IMR-90 (cell line): ENCODE measurements at regions not wholly inside any gene's neighbourhood (a gene's known extent, or its start where the extent isn't known, plus 50 kb on each side); places are given as distances from the start of the nearest gene placed in this dataset.
A peak's percentile ranks its signal among the peaks of the same experiment; 100 is the strongest.

Experiments used
- ATAC-seq: fragments of 200-7000 bp; cut with Tn5 transposase; 2 replicates; pipeline ENCODE4 v1.9.1; 2020; ENCODE audit warnings: low read depth, mild to moderate bottlenecking, moderate library complexity
- BruUV-seq: library from RNA; stranded (reverse); fragments of 400-500 nt; replicated peaks from 2 replicates; lab custom pipeline; 2021; lab: Mats Ljungman, UMichigan
- CTCF ChIA-PET: fragments of 300-600 bp; formaldehyde crosslinking; extraction: SDS; loops from one replicate; lab custom pipeline; 2021; ENCODE audit warnings: antibody characterized with exemption; lab: Yijun Ruan, JAX
- POLR2A ChIA-PET: fragments of 300-600 bp; sonication (Branson Sonifier 250); formaldehyde crosslinking; loops from one replicate; lab custom pipeline; 2022; ENCODE audit warnings: antibody characterized with exemption; ENCODE audit not compliant: unreplicated experiment; lab: Charles Lee
- DNase-seq: peaks from one replicate; pipeline ENCODE4 v3.0.0; 2013
- H2AFZ ChIP-seq: replicated peaks from 2 replicates; pipeline ENCODE3; 2013; ENCODE audit warnings: low read length, mild to moderate bottlenecking; ENCODE audit not compliant: poor library complexity
- H2AK5ac ChIP-seq: 2 replicates; pipeline ENCODE4 v1.6.1; 2013; ENCODE audit warnings: low read depth, low read length, inconsistent platforms
- H2AK9ac ChIP-seq: replicated peaks from 2 replicates; pipeline ENCODE3; 2013; ENCODE audit warnings: mild to moderate bottlenecking, low read depth, low read length, moderate library complexity; ENCODE audit not compliant: poor library complexity
- H2BK120ac ChIP-seq: 2 replicates; pipeline ENCODE4 v1.6.1; 2013; ENCODE audit warnings: low read depth, low read length, inconsistent platforms
- H2BK15ac ChIP-seq: 3 replicates; pipeline ENCODE4 v1.6.1; 2013; ENCODE audit warnings: low read depth, low read length, inconsistent platforms
- H2BK20ac ChIP-seq: 2 replicates; pipeline ENCODE4 v1.6.1; 2013; ENCODE audit warnings: low read depth, mild to moderate bottlenecking, inconsistent platforms, low read length, moderate library complexity
- H2BK5ac ChIP-seq: 2 replicates; pipeline ENCODE4 v1.6.1; 2013; ENCODE audit warnings: mild to moderate bottlenecking, low read depth, low read length, inconsistent platforms; ENCODE audit not compliant: poor library complexity, severe bottlenecking
- H3K14ac ChIP-seq: replicated peaks from 2 replicates; pipeline ENCODE4 v1.6.1; 2013; ENCODE audit warnings: low read depth, low read length, inconsistent platforms
- H3K18ac ChIP-seq: 2 replicates; pipeline ENCODE4 v1.6.1; 2013; ENCODE audit warnings: low read depth, low read length, control low read depth
- H3K23ac ChIP-seq: 2 replicates; pipeline ENCODE4 v1.6.1; 2013; ENCODE audit warnings: low read depth, low read length, inconsistent platforms
- H3K27ac ChIP-seq: 2 replicates; pipeline ENCODE4 v1.5.1; 2013; ENCODE audit warnings: mild to moderate bottlenecking, control low read depth, low read length; ENCODE audit not compliant: insufficient read depth
- H3K27me3 ChIP-seq: 2 replicates; pipeline ENCODE4 v1.6.1; 2013; ENCODE audit warnings: low read length; ENCODE audit not compliant: control insufficient read depth, insufficient read depth
- H3K36me3 ChIP-seq: 2 replicates; pipeline ENCODE4 v1.6.1; 2013; ENCODE audit warnings: low read length, mixed read lengths; ENCODE audit not compliant: control insufficient read depth, insufficient read depth
- H3K4ac ChIP-seq: 2 replicates; pipeline ENCODE4 v1.6.1; 2013; ENCODE audit warnings: low read depth, low read length, inconsistent platforms
- H3K4me1 ChIP-seq: 2 replicates; pipeline ENCODE4 v1.6.1; 2013; ENCODE audit warnings: low read length, mixed read lengths; ENCODE audit not compliant: control insufficient read depth, insufficient read depth
- H3K4me2 ChIP-seq: 2 replicates; pipeline ENCODE4 v1.6.1; 2013; ENCODE audit warnings: low read depth, mild to moderate bottlenecking, control low read depth, low read length, moderate library complexity
- H3K4me3 ChIP-seq: 2 replicates; pipeline ENCODE4 v1.5.1; 2013; ENCODE audit warnings: low read depth, mild to moderate bottlenecking, control low read depth, low read length, moderate library complexity; ENCODE audit not compliant: insufficient read depth
- H3K56ac ChIP-seq: 2 replicates; pipeline ENCODE4 v1.6.1; 2013; ENCODE audit warnings: low read length, inconsistent platforms; ENCODE audit not compliant: insufficient read depth; ENCODE audit errors: extremely low read depth
- H3K79me1 ChIP-seq, 2 experiments: 2 replicates each; pipeline ENCODE4 v1.6.1; 2013; ENCODE audit warnings: low read length in 2 of 2, inconsistent platforms in 1 of 2, low read depth in 1 of 2
- H3K9ac ChIP-seq: 2 replicates; pipeline ENCODE4 v1.6.1; 2013; ENCODE audit warnings: low read depth, low read length, control low read depth
- H3K9me1 ChIP-seq: 2 replicates; pipeline ENCODE4 v1.6.1; 2013; ENCODE audit warnings: low read length, inconsistent platforms; ENCODE audit not compliant: insufficient read depth
- H3K9me3 ChIP-seq: 2 replicates; pipeline ENCODE4 v1.6.1; 2013; ENCODE audit warnings: low read length; ENCODE audit not compliant: control insufficient read depth, insufficient read depth
- H4K20me1 ChIP-seq: 2 replicates; pipeline ENCODE4 v1.6.1; 2013; ENCODE audit warnings: low read length, inconsistent platforms; ENCODE audit not compliant: insufficient read depth
- H4K5ac ChIP-seq: 2 replicates; pipeline ENCODE4 v1.6.1; 2013; ENCODE audit warnings: mild to moderate bottlenecking, low read depth, low read length, control low read depth
- H4K8ac ChIP-seq, 2 experiments: 2 replicates each; pipeline ENCODE4 v1.6.1; 2013; ENCODE audit warnings: low read depth in 2 of 2, low read length in 2 of 2, control low read depth in 1 of 2, inconsistent platforms in 1 of 2
- H4K91ac ChIP-seq: 2 replicates; pipeline ENCODE4 v1.6.1; 2013; ENCODE audit warnings: low read depth, low read length, inconsistent platforms; ENCODE audit not compliant: insufficient read depth
- CEBPB ChIP-seq: IDR thresholded peaks from 2 replicates; pipeline ENCODE4 v1.6.1; 2012; ENCODE audit warnings: low read depth, low read length, improper control_type of control experiment
- CTCF ChIP-seq: conservative IDR thresholded peaks from 2 replicates; pipeline ENCODE4 v1.5.1; 2012; ENCODE audit warnings: mild to moderate bottlenecking, low read depth, low read length, improper control_type of control experiment
- FOS ChIP-seq: fragments of 150-350 bp; IDR thresholded peaks from 2 replicates; pipeline ENCODE4 v1.6.1; 2016; ENCODE audit warnings: low read depth, low read length
- MAFK ChIP-seq: IDR thresholded peaks from 2 replicates; pipeline ENCODE4 v1.6.1; 2012; ENCODE audit warnings: low read depth, low read length, improper control_type of control experiment
- MAZ ChIP-seq: IDR thresholded peaks from 2 replicates; pipeline ENCODE4 v1.6.1; 2012; ENCODE audit warnings: low read depth, mild to moderate bottlenecking, low read length, improper control_type of control experiment, moderate library complexity, borderline replicate concordance
- MXI1 ChIP-seq: IDR thresholded peaks from 2 replicates; pipeline ENCODE4 v1.6.1; 2012; ENCODE audit warnings: low read depth, mild to moderate bottlenecking, low read length, moderate library complexity, borderline replicate concordance
- NFE2L2 ChIP-seq: fragments of 150-350 bp; IDR thresholded peaks from 2 replicates; pipeline ENCODE4 v1.6.1; 2016; ENCODE audit warnings: low read depth, mild to moderate bottlenecking, low read length
- POLR2A ChIP-seq: IDR thresholded peaks from 2 replicates; pipeline ENCODE4 v1.6.1; 2012; ENCODE audit warnings: mild to moderate bottlenecking, low read depth, low read length
- RAD21 ChIP-seq: IDR thresholded peaks from 2 replicates; pipeline ENCODE4 v1.6.1; 2012; ENCODE audit warnings: low read length, improper control_type of control experiment
- RCOR1 ChIP-seq: IDR thresholded peaks from 2 replicates; pipeline ENCODE4 v1.6.1; 2012; ENCODE audit warnings: mild to moderate bottlenecking, low read length, improper control_type of control experiment; ENCODE audit not compliant: insufficient replicate concordance
- RFX5 ChIP-seq: IDR thresholded peaks from 2 replicates; pipeline ENCODE4 v1.8.0; 2012; ENCODE audit warnings: low read depth, mild to moderate bottlenecking, low read length, moderate library complexity
- SMC3 ChIP-seq: fragments of 150-350 bp; IDR thresholded peaks from 2 replicates; pipeline ENCODE4 v1.6.1; 2016; ENCODE audit warnings: low read depth, mild to moderate bottlenecking, antibody characterized with exemption, low read length, moderate library complexity
- WGBS, 2 experiments: methylation state at CpG; one replicate each; pipeline versions ENCODE4 v1.1.5 to v1.1.7; 2013; ENCODE audit warnings: missing lambda C conversion rate in 2 of 2; ENCODE audit not compliant: insufficient read length in 1 of 2; ENCODE audit errors: extremely low coverage in 2 of 2; 5-methylcytosine and 5-hydroxymethylcytosine counted together
- dilution Hi-C: fragments of 300-500 bp; cut with HindIII; formaldehyde crosslinking; loops from one replicate; pipeline ENCODE4 v1.14.3; 2018; ENCODE audit warnings: low sequenced_read_pairs; ENCODE audit not compliant: unreplicated experiment
- in situ Hi-C: fragments of 300-500 bp; cut with MboI; formaldehyde crosslinking; loops from 3 replicates; pipeline ENCODE4 v1.14.3; 2019; ENCODE audit warnings: low sequenced_read_pairs, inconsistent platforms, mixed read lengths
- intact Hi-C: fragments of 100-400 bp; cut with micrococcal nuclease; formaldehyde crosslinking; loops from 2 replicates; pipeline ENCODE4 v1.10.0; 2022
- TF ChIP-seq, protein P1 (sequence below): fragments of 150-350 bp; IDR thresholded peaks from 2 replicates; pipeline ENCODE4 v1.6.1; 2017; ENCODE audit warnings: mild to moderate bottlenecking, antibody characterized with exemption, low read length, low read depth
- TF ChIP-seq, protein P2 (sequence below): fragments of 150-350 bp; IDR thresholded peaks from 2 replicates; pipeline ENCODE4 v1.6.1; 2016; ENCODE audit warnings: low read depth, mild to moderate bottlenecking, low read length, moderate library complexity, borderline replicate concordance

DNA sequence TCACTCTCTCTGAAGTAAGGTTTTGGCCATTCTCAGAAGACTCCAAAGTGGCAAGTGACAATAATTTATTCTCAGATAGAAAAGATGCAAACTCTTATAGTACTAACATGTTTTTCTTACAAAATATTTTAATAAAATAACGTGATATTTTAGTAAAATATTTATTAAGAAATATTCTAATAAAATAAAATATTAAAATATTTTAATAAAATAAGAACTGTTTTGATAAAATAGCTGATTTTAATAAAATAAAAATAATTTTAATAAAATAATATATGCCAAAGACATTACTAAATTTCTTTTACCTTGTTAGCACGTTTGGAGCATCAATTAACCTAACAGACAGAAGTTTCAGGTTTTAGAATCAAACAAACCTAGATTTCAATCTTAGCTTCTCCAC is 424.0 kb upstream of the NECTIN3 start:
- no peak overlapping the region for H3K4ac ChIP-seq
- no peak overlapping the region for H3K18ac ChIP-seq
- H2AFZ ChIP-seq, result no peak overlapping the region
- H3K27ac ChIP-seq, result no peak overlapping the region
- H3K9me3 ChIP-seq, result no peaks in the 10 kb centered on the region
- H3K9ac ChIP-seq, result no peak overlapping the region
- intact Hi-C loops (no loop called here), in situ Hi-C loops (no loop called here), dilution Hi-C loops (no loop called here)
- H3K4me3 ChIP-seq, result no peak overlapping the region
- H3K14ac ChIP-seq, result no peak overlapping the region
- no peaks in the 10 kb centered on the region for H3K36me3 ChIP-seq
- H4K91ac ChIP-seq, result 0 out of 2 replicates have a peak overlapping the region, but pooled peaks have one; percentile 2
- H2BK120ac ChIP-seq, result no peak overlapping the region
- no peak overlapping the region for H3K23ac ChIP-seq
- no peak overlapping the region for H3K56ac ChIP-seq
- H4K8ac ChIP-seq, result no peak overlapping the region
- H4K20me1 ChIP-seq, result no peaks in the 10 kb centered on the region
- no peak overlapping the region for H2BK20ac ChIP-seq
- no peak overlapping the region for H2AK9ac ChIP-seq
- H2AK5ac ChIP-seq, result no peak overlapping the region
- DNase-seq (no peak), ATAC-seq (no peak)
- no CpG with 5 or more reads among the region's 2 CpGs for WGBS, 2 experiments
- H2BK5ac ChIP-seq, result no peak overlapping the region
- no peak overlapping the region for H4K5ac ChIP-seq
- no peak overlapping the region for H2BK15ac ChIP-seq
- ChIA-PET POLR2A (no interaction called here), CTCF (no interaction called here)
- H3K79me1 ChIP-seq, result no peaks in the 10 kb centered on the region
- no peak overlapping the region for H3K4me2 ChIP-seq
- H3K9me1 ChIP-seq, result 0 out of 2 replicates have a peak, but pooled peaks cover 2% of the 10 kb centered on the region
- H3K27me3 ChIP-seq, result no peaks in the 10 kb centered on the region
- no peak for TF ChIP-seq POLR2A
- TF ChIP-seq, protein P1, sequence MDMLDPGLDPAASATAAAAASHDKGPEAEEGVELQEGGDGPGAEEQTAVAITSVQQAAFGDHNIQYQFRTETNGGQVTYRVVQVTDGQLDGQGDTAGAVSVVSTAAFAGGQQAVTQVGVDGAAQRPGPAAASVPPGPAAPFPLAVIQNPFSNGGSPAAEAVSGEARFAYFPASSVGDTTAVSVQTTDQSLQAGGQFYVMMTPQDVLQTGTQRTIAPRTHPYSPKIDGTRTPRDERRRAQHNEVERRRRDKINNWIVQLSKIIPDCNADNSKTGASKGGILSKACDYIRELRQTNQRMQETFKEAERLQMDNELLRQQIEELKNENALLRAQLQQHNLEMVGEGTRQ, result no peak
- TF ChIP-seq, protein P2, sequence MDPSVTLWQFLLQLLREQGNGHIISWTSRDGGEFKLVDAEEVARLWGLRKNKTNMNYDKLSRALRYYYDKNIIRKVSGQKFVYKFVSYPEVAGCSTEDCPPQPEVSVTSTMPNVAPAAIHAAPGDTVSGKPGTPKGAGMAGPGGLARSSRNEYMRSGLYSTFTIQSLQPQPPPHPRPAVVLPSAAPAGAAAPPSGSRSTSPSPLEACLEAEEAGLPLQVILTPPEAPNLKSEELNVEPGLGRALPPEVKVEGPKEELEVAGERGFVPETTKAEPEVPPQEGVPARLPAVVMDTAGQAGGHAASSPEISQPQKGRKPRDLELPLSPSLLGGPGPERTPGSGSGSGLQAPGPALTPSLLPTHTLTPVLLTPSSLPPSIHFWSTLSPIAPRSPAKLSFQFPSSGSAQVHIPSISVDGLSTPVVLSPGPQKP, result no peak
- TF ChIP-seq SMC3, result no peak
- TF ChIP-seq MAFK, result no peak
- TF ChIP-seq NFE2L2, result no peak
- no peak for TF ChIP-seq FOS
- TF ChIP-seq CTCF, result no peak
- TF ChIP-seq RAD21, result no peak
- TF ChIP-seq RFX5, result no peak
- no peak for TF ChIP-seq MAZ
- TF ChIP-seq CEBPB, result no peak
- no peak for TF ChIP-seq MXI1
- no peak for TF ChIP-seq RCOR1
- H3K4me1 ChIP-seq, result peaks cover 4% of the 10 kb centered on the region
- BruUV-seq, result no TSS peak
